ENCODE measurements at regions not wholly inside any gene's neighbourhood (a gene's known extent, or its start where the extent isn't known, plus 50 kb on each side); places are given as distances from the start of the nearest gene placed in this dataset.

DNA sequence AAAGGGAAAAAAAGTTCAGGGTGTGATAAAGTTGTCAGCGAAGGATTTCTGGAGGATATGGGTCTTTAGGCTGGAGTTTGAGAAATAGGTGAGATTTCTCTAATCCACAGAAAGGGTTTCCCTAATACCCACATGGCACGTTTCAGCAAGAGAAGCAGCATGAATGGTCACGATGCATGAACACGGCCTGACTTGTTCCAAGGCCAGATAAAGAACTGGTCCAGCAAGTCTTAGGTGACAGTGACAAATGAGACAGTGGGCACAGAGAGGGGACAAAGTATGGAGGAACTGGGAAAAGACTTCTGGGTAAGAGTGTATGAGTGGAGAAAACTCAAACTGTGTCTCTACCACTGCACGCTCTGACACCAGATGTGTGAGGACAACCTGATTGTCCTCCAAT lies 262.0 kb upstream of the FOXQ1 start:
- Histone ChIP-seq H3K27ac (ENCODE audit: extremely low read depth, low read depth, low read length) (no peak overlapping the region), H3K4me1 (ENCODE audit: control insufficient read depth, insufficient read depth, low read length) (no peaks in the 10 kb centered on the region; the same call in none of the 2 replicates), H3K9me3 (ENCODE audit: control insufficient read depth, insufficient read depth, low read depth, low read length) (no peaks in the 10 kb centered on the region), H3K36me3 (ENCODE audit: control insufficient read depth in 2 of 2, insufficient read depth in 1 of 2, low read length in 2 of 2) (no peaks in the 10 kb centered on the region), H3K4me3 (ENCODE audit: low read depth, low read length) (no peak overlapping the region)
- POLR2A ChIA-PET = interaction anchor here (0.7 kb wide), 1 partner anchor 20 kb away, joined by 3 read pairs; no protein-coding TSS in a partner anchor
- CTCF ChIA-PET = no interaction called here
- no peak for TF ChIP-seq HOXA7 (CRISPR knock-in tag; IDR thresholded peaks at IDR 0.05; ENCODE audit: borderline replicate concordance)
- TF ChIP-seq BCL11A (tag by site-specific recombination; IDR thresholded peaks at IDR 0.05; ENCODE audit: low read depth) = no peak
- no peak for TF ChIP-seq ZNF140 (tag by site-specific recombination; IDR thresholded peaks at IDR 0.05)
- no peak for TF ChIP-seq ZNF561 (tag by site-specific recombination; IDR thresholded peaks at IDR 0.05; ENCODE audit: borderline replicate concordance)
- no peak for TF ChIP-seq ZNF311 (tag by site-specific recombination; IDR thresholded peaks at IDR 0.05; ENCODE audit: borderline replicate concordance)
- TF ChIP-seq, protein P1, sequence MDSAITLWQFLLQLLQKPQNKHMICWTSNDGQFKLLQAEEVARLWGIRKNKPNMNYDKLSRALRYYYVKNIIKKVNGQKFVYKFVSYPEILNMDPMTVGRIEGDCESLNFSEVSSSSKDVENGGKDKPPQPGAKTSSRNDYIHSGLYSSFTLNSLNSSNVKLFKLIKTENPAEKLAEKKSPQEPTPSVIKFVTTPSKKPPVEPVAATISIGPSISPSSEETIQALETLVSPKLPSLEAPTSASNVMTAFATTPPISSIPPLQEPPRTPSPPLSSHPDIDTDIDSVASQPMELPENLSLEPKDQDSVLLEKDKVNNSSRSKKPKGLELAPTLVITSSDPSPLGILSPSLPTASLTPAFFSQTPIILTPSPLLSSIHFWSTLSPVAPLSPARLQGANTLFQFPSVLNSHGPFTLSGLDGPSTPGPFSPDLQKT (IDR thresholded peaks at IDR 0.05; ENCODE audit: borderline replicate concordance, low read depth, low read length) = no peak
- TF ChIP-seq HOXD13 (CRISPR knock-in tag; IDR thresholded peaks at IDR 0.05; ENCODE audit: borderline replicate concordance) = no peak
- TF ChIP-seq, protein P2, sequence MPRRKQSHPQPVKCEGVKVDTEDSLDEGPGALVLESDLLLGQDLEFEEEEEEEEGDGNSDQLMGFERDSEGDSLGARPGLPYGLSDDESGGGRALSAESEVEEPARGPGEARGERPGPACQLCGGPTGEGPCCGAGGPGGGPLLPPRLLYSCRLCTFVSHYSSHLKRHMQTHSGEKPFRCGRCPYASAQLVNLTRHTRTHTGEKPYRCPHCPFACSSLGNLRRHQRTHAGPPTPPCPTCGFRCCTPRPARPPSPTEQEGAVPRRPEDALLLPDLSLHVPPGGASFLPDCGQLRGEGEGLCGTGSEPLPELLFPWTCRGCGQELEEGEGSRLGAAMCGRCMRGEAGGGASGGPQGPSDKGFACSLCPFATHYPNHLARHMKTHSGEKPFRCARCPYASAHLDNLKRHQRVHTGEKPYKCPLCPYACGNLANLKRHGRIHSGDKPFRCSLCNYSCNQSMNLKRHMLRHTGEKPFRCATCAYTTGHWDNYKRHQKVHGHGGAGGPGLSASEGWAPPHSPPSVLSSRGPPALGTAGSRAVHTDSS (tag by site-specific recombination; IDR thresholded peaks at IDR 0.05) = no peak
- no peak for TF ChIP-seq ZNF624 (tag by site-specific recombination; IDR thresholded peaks at IDR 0.05)
- TF ChIP-seq ZNF558 (tag by site-specific recombination; IDR thresholded peaks at IDR 0.05) = no peak
- no peak for TF ChIP-seq ZNF521 (tag by site-specific recombination; IDR thresholded peaks at IDR 0.05)
- no peak for TF ChIP-seq ZNF791 (tag by site-specific recombination; IDR thresholded peaks at IDR 0.05)
- no peak for TF ChIP-seq ZNF792 (tag by site-specific recombination; IDR thresholded peaks at IDR 0.05)
- TF ChIP-seq ZBTB8A (tag by site-specific recombination; IDR thresholded peaks at IDR 0.05) = no peak
- TF ChIP-seq, protein P3, sequence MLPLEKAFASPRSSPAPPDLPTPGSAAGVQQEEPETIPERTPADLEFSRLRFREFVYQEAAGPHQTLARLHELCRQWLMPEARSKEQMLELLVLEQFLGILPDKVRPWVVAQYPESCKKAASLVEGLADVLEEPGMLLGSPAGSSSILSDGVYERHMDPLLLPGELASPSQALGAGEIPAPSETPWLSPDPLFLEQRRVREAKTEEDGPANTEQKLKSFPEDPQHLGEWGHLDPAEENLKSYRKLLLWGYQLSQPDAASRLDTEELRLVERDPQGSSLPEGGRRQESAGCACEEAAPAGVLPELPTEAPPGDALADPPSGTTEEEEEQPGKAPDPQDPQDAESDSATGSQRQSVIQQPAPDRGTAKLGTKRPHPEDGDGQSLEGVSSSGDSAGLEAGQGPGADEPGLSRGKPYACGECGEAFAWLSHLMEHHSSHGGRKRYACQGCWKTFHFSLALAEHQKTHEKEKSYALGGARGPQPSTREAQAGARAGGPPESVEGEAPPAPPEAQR (tag by site-specific recombination; IDR thresholded peaks at IDR 0.05) = no peak
- no peak for TF ChIP-seq GLIS2 (tag by site-specific recombination; IDR thresholded peaks at IDR 0.05)
- TF ChIP-seq ZNF776 (tag by site-specific recombination; IDR thresholded peaks at IDR 0.05; ENCODE audit: borderline replicate concordance) = no peak
- no peak for TF ChIP-seq ZNF658 (tag by site-specific recombination; IDR thresholded peaks at IDR 0.05)

DNA sequence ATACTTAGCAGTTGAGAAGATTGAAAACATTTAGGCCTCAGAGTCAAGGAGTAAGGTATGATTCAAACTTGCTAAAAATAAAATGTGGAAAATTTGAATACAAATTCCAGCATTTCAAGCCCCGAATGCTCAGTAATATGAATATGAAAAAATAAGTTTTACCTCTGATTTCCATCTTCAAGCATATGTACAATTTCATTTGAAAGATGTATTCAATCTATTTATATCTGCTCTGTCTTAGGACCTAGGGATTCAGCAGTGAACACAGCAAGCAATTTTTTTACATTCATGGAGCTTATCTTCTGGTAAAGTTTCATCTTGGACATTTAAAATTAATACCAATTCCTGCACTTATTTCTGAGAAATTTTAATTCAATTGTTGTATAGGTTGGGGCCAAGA lies 262.7 kb upstream of the FOXQ1 start:
- H3K27ac ChIP-seq (ENCODE audit: extremely low read depth, low read depth, low read length) = no peak overlapping the region
- TF ChIP-seq ZNF629 (tag by site-specific recombination; IDR thresholded peaks at IDR 0.05) = no peak
- TF ChIP-seq, protein P4, sequence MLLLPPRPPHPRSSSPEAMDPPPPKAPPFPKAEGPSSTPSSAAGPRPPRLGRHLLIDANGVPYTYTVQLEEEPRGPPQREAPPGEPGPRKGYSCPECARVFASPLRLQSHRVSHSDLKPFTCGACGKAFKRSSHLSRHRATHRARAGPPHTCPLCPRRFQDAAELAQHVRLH (tag by site-specific recombination; IDR thresholded peaks at IDR 0.05) = no peak
- no peak for TF ChIP-seq ZFP3 (tag by site-specific recombination; IDR thresholded peaks at IDR 0.05; ENCODE audit: low read depth)
- TF ChIP-seq BCL11A (tag by site-specific recombination; IDR thresholded peaks at IDR 0.05; ENCODE audit: low read depth) = no peak
- TF ChIP-seq, protein P5, sequence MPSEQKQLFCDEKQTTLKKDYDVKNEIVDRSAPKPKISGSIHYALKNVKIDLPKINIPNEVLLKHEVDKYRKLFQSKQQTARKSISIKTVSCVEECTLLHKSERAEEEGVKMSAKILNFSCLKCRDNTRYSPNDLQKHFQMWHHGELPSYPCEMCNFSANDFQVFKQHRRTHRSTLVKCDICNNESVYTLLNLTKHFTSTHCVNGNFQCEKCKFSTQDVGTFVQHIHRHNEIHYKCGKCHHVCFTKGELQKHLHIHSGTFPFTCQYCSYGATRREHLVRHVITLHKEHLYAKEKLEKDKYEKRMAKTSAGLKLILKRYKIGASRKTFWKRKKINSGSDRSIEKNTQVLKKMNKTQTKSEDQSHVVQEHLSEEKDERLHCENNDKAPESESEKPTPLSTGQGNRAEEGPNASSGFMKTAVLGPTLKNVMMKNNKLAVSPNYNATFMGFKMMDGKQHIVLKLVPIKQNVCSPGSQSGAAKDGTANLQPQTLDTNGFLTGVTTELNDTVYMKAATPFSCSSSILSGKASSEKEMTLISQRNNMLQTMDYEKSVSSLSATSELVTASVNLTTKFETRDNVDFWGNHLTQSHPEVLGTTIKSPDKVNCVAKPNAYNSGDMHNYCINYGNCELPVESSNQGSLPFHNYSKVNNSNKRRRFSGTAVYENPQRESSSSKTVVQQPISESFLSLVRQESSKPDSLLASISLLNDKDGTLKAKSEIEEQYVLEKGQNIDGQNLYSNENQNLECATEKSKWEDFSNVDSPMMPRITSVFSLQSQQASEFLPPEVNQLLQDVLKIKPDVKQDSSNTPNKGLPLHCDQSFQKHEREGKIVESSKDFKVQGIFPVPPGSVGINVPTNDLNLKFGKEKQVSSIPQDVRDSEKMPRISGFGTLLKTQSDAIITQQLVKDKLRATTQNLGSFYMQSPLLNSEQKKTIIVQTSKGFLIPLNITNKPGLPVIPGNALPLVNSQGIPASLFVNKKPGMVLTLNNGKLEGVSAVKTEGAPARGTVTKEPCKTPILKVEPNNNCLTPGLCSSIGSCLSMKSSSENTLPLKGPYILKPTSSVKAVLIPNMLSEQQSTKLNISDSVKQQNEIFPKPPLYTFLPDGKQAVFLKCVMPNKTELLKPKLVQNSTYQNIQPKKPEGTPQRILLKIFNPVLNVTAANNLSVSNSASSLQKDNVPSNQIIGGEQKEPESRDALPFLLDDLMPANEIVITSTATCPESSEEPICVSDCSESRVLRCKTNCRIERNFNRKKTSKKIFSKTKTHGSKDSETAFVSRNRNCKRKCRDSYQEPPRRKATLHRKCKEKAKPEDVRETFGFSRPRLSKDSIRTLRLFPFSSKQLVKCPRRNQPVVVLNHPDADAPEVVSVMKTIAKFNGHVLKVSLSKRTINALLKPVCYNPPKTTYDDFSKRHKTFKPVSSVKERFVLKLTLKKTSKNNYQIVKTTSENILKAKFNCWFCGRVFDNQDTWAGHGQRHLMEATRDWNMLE (tag by site-specific recombination; conservative IDR thresholded peaks at IDR 0.05; ENCODE audit: low read depth) = no peak
- TF ChIP-seq ZNF157 (tag by site-specific recombination; IDR thresholded peaks at IDR 0.05) = no peak
- no peak for TF ChIP-seq BCL11B (tag by site-specific recombination; IDR thresholded peaks at IDR 0.05; ENCODE audit: low read depth)
- no peak for TF ChIP-seq KLF10 (tag by site-specific recombination; IDR thresholded peaks at IDR 0.05)
- TF ChIP-seq ZNF169 (tag by site-specific recombination; IDR thresholded peaks at IDR 0.05) = no peak
- TF ChIP-seq ZNF626 (tag by site-specific recombination; IDR thresholded peaks at IDR 0.05) = no peak
- no peak for TF ChIP-seq MZF1 (tag by site-specific recombination; IDR thresholded peaks at IDR 0.05; ENCODE audit: borderline replicate concordance)

More for the DNA sequence above, 262.7 kb upstream of the FOXQ1 start:
- POLR2A ChIA-PET = interaction anchor here (0.7 kb wide), 1 partner anchor 21 kb away, joined by 3 read pairs; no protein-coding TSS in a partner anchor
- H3K36me3 ChIP-seq (ENCODE audit: control insufficient read depth in 2 of 2, insufficient read depth in 1 of 2, low read length in 2 of 2) = no peaks in the 10 kb centered on the region
- peaks cover 5% of the 10 kb centered on the region for H3K4me1 ChIP-seq (ENCODE audit: control insufficient read depth, insufficient read depth, low read length)
- H3K9me3 ChIP-seq (ENCODE audit: control insufficient read depth, insufficient read depth, low read depth, low read length) = no peaks in the 10 kb centered on the region
- no peak overlapping the region for H3K4me3 ChIP-seq (ENCODE audit: low read depth, low read length)
- CTCF ChIA-PET = interaction anchor here (0.7 kb wide), 1 partner anchor 190 kb away, joined by 3 read pairs; no protein-coding TSS in a partner anchor
